GDM1 (cell line): ENCODE measurements at regions not wholly inside any gene's neighbourhood (a gene's known extent, or its start where the extent isn't known, plus 50 kb on each side); places are given as distances from the start of the nearest gene placed in this dataset.
"Not testable (repeated sequence)": the region's sequence is repeated elsewhere in the genome, so short reads cannot be mapped to it uniquely, and the experiment has no call there.

ENCODE experiments used
- DNase-seq: peaks from one replicate; lab custom pipeline; 2025; lab: John Stamatoyannopoulos, UW

- no peak for DNase-seq
Observed at GRCh38 chr10:36050763-36051499, 408.8 kb upstream of the FZD8 start.

- no peak for DNase-seq
Observed at GRCh38 chr10:36048780-36049179, 406.7 kb upstream of the FZD8 start.

- DNase-seq, result no peak
Observed at GRCh38 chr10:36048236-36048635, 406.1 kb upstream of the FZD8 start.

- no peak for DNase-seq
Observed at GRCh38 chr10:36042135-36042534, 400.0 kb upstream of the FZD8 start.

GRCh38 chr10:36038316-36038955, 396.3 kb upstream of the FZD8 start:
- no peak for DNase-seq

GRCh38 chr10:36036137-36036536, 394.0 kb upstream of the FZD8 start:
- DNase-seq, result no peak

GRCh38 chr10:36033808-36034207, 391.7 kb upstream of the FZD8 start:
- DNase-seq, result no peak

- no peak for DNase-seq
Observed at GRCh38 chr10:36030516-36030915, 388.4 kb upstream of the FZD8 start.

GRCh38 chr10:36026656-36027390, 384.7 kb upstream of the FZD8 start:
- no peak for DNase-seq

- no peak for DNase-seq
Observed at GRCh38 chr10:36026081-36026480, 384.0 kb upstream of the FZD8 start.

GRCh38 chr10:36023939-36024338, 381.8 kb upstream of the FZD8 start:
- no peak for DNase-seq

- no peak for DNase-seq
Observed at GRCh38 chr10:36021096-36021495, 379.0 kb upstream of the FZD8 start.

GRCh38 chr10:36019749-36020148, 377.7 kb upstream of the FZD8 start:
- DNase-seq, result no peak

- no peak for DNase-seq
Observed at GRCh38 chr10:36018996-36019395, 376.9 kb upstream of the FZD8 start.

- no peak for DNase-seq
Observed at GRCh38 chr10:36017137-36017536, 375.0 kb upstream of the FZD8 start.

GRCh38 chr10:36007369-36007768, 365.3 kb upstream of the FZD8 start:
- DNase-seq, result no peak

- DNase-seq, result no peak
Observed at GRCh38 chr10:36003688-36004087, 361.6 kb upstream of the FZD8 start.

GRCh38 chr10:36003031-36003600, 361.0 kb upstream of the FZD8 start:
- no peak for DNase-seq

- DNase-seq, result no peak
Observed at GRCh38 chr10:36002445-36002844, 360.3 kb upstream of the FZD8 start.

- DNase-seq, result not testable (repeated sequence)
Observed at GRCh38 chr10:36000754-36001153, 358.7 kb upstream of the FZD8 start.

GRCh38 chr10:35998026-35998425, 355.9 kb upstream of the FZD8 start:
- DNase-seq, result no peak

- DNase-seq, result no peak
Observed at GRCh38 chr10:35995485-35995884, 353.4 kb upstream of the FZD8 start.
